GM19463 (cell line): ENCODE measurements at regions not wholly inside any gene's neighbourhood (a gene's known extent, or its start where the extent isn't known, plus 50 kb on each side); places are given as distances from the start of the nearest gene placed in this dataset.
"Not testable (repeated sequence)": the region's sequence is repeated elsewhere in the genome, so short reads cannot be mapped to it uniquely, and the experiment has no call there.

Experiments used
- ATAC-seq: cut with Tn5 transposase; IDR thresholded peaks from one replicate; pipeline ENCODE4 v1.9.1; 2021; ENCODE audit warnings: mild to moderate bottlenecking, moderate library complexity; ENCODE audit not compliant: unreplicated experiment

GRCh38 chr18:9009703-9010488 lies 92.6 kb upstream of the NDUFV2 start:
- no peak for ATAC-seq

DNA sequence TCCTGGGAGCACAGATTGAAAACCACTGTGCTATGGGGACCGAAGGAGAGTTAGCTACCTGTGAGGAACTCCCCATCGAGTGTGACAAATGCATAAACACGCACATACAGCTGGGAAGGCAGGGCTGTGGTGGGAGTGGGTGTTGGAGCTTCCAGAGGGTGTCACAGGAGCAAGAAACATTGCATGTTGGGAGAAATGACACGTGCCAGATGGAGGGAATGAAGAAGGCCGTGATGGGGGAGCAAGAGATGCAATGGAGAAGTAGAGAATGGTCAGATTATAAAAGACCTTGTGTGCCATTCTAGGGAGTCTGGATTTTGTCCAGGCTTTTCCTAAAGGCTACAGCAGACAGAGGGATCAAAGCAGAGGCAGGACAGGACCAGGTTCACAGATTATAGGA lies 91.1 kb upstream of the NDUFV2 start:
- no peak for ATAC-seq

DNA sequence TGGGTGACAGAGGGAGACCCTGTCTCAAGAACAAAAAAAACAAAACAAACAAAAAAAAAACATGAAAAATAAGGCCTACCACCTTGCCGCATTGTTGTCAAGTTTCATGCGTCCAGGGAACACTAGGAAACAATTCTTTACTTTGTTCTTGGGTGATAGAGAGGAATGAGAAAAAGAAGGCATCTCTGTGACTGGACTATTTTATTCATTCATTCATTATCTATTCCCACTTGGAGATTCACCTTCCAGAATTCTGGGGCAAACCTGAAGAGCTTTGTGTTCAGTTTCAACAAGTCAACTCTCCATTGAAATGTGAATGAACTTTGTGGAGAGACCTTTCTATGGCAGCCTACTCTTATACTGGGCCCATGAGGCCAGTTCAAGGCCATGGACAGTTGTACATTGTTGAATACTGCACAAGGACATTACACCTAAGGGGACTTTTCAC lies 88.5 kb upstream of the NDUFV2 start:
- ATAC-seq = no peak

DNA sequence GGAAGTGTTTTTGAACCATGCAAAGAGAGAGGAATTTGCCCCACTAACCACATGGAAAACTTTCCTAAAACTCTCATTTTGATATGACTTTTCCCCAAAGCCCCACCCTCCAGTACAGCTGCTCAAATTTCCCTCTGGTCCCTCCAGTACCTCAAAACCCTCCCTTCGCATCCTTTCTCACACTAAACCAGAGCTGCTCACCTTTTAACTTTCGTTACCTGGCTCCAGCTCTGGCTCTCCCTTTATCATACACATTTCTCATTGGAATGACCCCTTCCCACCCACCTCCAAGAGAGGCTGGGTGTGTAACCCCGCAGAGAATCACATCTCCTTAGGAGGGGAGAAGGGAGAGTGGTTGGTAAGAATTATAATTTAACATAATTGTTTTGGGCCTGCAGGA lies 86.8 kb upstream of the NDUFV2 start:
- no peak for ATAC-seq

DNA sequence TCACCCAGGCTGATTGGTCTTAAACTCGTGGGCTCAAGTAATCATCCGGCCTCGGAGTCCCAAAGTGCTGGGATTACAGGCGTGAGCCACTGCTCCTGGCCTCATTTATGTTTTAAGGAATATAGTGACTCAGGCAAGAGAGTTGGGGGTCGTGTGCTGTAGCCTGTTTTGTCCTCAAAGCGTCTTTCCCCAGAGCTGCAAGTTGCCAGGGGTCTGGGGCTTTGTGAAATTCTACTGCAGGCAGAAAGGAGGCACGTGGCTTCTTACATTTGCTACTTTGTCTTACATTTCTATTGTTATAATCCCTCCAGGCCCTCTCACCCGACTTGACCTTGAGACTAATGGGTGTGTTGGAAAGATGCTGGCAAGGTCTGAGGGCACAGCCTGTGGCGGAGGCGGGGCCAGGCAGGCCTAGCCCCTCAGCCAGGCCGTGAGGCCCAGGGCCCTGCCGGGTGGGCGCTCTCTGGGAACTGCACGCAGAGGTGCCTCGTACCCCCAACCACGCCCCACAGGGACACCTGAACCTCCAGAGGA lies 85.8 kb upstream of the NDUFV2 start:
- no peak for ATAC-seq

- ATAC-seq = peak; percentile 94
These were observed 85.2 kb upstream of the NDUFV2 start for GRCh38 chr18:9017167-9017904.

GRCh38 chr18:9017905-9018227 lies 84.6 kb upstream of the NDUFV2 start:
- no peak for ATAC-seq

- ATAC-seq = no peak
These were observed 83.4 kb upstream of the NDUFV2 start for GRCh38 chr18:9019135-9019534.

DNA sequence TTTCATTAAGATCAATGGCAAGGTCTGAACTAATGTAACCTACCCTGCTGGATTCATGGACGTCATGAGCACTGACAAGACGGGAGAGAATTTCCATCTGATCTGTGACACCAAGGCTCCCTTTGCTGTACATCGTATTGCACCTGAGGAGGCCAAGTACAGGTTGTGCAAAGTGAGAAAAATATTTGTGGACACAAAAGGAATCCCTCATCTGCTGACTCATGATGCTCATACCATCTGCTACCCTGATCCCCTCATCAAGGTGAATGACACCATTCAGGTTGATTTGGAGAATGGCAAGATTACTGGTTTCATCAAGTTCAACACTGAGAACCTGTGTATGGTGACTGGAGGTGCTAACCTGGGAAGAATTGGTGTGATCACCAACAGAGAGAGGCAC lies 82.3 kb upstream of the NDUFV2 start:
- ATAC-seq = no peak

- ATAC-seq = no peak
These were observed 81.0 kb upstream of the NDUFV2 start for GRCh38 chr18:9021458-9021857.

DNA sequence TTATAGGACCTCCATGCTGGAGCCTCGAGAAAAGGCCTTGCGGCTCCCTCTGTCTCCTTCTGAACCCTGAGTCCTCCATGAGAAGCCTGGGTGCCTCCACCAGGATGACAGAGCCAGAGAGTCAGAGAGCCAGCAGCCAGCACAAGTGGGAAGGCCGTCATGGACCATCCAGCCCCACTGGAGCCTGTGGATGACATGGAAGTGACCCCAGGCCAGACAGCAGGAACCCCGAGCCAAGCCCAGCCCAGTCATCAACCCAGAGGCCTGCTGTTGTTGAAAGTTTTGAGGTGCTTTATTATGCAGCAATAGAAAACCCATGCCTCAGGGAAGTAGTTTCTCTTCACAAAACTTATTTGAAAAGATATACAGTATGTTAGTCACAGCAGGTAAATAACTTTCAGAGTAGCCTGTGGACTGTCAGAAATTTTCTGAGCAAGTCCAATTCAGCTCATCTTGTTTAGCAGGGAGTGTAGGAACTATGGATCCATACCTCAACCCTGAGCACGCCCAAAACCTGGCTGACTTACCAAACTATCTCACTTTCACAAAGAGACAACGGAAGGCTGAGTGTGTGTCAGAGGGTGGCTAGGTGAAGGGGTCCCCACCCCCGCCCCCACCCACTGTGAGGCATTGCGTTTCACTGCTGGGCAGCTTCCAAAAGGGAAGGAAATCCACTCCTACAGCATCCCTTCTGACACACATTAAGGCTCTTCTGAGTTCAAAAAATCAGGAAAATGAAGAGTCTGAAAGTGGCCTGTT lies 79.9 kb upstream of the NDUFV2 start:
- no peak for ATAC-seq

DNA sequence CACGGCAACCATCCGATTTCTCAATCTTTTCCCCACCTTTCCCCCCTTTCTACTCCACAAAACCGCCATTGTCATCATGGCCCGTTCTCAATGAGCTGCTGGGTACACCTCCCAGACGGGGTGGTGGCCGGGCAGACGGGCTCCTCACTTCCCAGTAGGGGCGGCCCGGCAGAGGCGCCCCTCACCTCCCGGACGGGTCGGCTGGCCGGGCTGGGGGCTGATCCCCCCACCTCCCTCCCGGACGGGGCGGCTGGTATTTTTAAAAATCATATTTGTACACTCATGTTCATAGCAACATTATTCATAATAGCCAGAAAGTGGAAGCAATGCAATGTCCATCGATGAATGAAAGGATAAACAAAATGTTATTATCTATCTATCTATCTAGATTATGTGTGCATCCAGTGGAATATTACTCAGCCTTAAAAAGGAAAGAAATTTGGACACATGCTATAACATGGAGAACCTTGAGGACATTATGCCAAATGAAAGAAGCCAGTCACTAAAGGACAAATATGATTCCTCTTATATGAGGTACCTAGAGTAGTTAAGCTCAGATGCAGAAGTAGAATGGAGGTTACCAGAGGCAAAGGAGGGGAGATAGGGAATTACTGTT lies 78.4 kb upstream of the NDUFV2 start:
- ATAC-seq = not testable (repeated sequence)

- no peak for ATAC-seq
These were observed 77.2 kb upstream of the NDUFV2 start for GRCh38 chr18:9025091-9025838.

DNA sequence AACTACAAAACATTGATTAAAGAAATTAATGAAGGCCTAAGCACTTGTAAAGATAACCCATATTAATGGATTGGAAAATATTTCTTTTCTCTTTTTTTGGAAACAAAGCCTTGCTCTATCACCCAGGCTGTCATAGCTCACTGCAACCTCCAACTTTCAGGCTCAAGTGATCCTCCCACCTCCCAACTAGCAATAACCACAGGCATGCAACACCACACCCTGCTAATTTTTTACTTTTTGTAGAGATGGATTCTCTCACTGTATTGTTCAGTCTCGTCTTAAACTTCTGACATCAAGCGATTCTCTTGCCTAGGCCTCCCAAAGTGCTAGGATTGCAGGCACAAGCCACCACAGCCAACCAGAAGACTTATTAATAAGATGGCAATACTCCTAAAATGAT lies 73.4 kb upstream of the NDUFV2 start:
- ATAC-seq = no peak

DNA sequence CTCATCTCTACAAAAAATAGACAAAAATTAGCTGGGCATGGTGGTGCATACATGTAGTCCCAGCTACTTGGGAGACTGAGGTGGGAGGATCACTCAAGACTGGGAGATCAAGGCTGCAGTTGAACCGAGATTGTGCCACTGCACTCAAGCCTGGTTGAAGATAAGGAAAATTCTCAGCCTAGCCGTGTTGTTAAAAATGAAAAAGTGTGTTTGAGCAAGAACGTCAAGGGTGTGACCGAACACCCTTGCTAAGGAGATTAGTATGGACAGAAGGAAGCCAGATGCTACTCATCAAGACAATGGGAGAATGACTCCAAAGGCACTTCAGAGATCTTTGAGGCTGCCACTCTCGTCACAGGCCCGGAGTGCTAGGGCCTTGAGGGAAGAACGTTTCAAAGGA lies 70.0 kb upstream of the NDUFV2 start:
- ATAC-seq = no peak

- no peak for ATAC-seq
These were observed 64.1 kb upstream of the NDUFV2 start for GRCh38 chr18:9038277-9038871.

- ATAC-seq = no peak
These were observed 62.9 kb upstream of the NDUFV2 start for GRCh38 chr18:9039441-9040071.

GRCh38 chr18:9042766-9043481 lies 59.6 kb upstream of the NDUFV2 start:
- no peak for ATAC-seq

DNA sequence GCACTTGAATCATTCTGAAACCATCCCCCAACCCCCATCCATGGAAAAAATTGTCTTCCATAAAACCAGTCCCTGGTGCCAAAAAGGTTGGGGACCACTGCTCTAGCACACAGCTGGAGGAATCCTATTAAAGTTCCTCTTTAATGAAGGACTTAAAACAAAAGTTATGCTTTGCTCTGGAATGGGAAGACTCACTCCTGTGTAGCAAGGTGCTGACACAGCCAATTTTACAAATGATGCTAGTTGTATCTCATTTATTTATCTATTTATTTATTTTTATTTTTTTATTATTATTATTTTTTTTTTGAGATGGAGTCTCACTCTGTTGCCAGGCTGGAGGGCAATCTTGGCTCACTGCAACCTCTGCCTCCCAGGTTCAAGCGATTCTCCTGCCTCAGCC lies 58.9 kb upstream of the NDUFV2 start:
- no peak for ATAC-seq
